Esophagus muscularis mucosa (tissue), 4 donors: ENCODE measurements at regions not wholly inside any gene's neighbourhood (a gene's known extent, or its start where the extent isn't known, plus 50 kb on each side); places are given as distances from the start of the nearest gene placed in this dataset.

Source experiments
- DNase-seq: peaks from one replicate; pipeline ENCODE4 v3.0.0-alpha.2; 2017; ENCODE audit errors: extremely low spot score
- H3K27ac ChIP-seq, 4 donors: fragments of 200-600 bp; sonication (generic); replicated peaks in 1 of 4; 1 replicate in 3 of 4; 2 replicates in 1 of 4; pipeline ENCODE4 v1.5.1; 2016 to 2019; ENCODE audit warnings: mild to moderate bottlenecking in 1 of 4
- H3K27me3 ChIP-seq, 4 donors: fragments of 200-600 bp; sonication (generic); one replicate each; pipeline versions ENCODE4 v1.5.1 to v1.6.0; 2016 to 2019
- H3K36me3 ChIP-seq, 4 donors: fragments of 200-600 bp; sonication (generic); one replicate each; pipeline ENCODE4 v1.5.1; 2016 to 2019
- H3K4me1 ChIP-seq, 4 donors: fragments of 200-600 bp; sonication (generic); one replicate each; pipeline ENCODE4 v1.5.1; 2016 to 2019
- H3K4me3 ChIP-seq, 4 donors: fragments of 200-600 bp; sonication (generic); 1 replicate in 2 of 4; 2 replicates in 2 of 4; pipeline ENCODE4 v1.5.1; 2016 to 2019; ENCODE audit warnings: mild to moderate bottlenecking in 4 of 4, moderate library complexity in 1 of 4
- H3K9me3 ChIP-seq, 4 donors: fragments of 200-600 bp; sonication (generic); 1 replicate in 3 of 4; 2 replicates in 1 of 4; pipeline ENCODE4 v1.5.1; 2016 to 2019
- CTCF ChIP-seq, 3 experiments: fragments of 200-600 bp in 2 of 3; fragments of 450-650 bp in 1 of 3; sonication (generic) in 2 of 3; IDR thresholded peaks; one replicate each; pipeline ENCODE4 v1.5.1; 2017 to 2019; ENCODE audit warnings: antibody characterized with exemption in 3 of 3, mild to moderate bottlenecking in 2 of 3, moderate library complexity in 1 of 3
- EP300 ChIP-seq: sonication (generic); formaldehyde crosslinking; IDR thresholded peaks from one replicate; pipeline ENCODE4 v1.6.1; 2017; ENCODE audit warnings: antibody characterized with exemption
- POLR2A ChIP-seq: fragments of 450-650 bp; IDR thresholded peaks from one replicate; pipeline ENCODE4 v1.6.1; 2017; ENCODE audit warnings: antibody characterized with exemption, moderate library complexity, mild to moderate bottlenecking, low read depth
- POLR2AphosphoS5 ChIP-seq, 2 donors: sonication (generic); formaldehyde crosslinking; IDR thresholded peaks; one replicate each; pipeline ENCODE4 v1.6.1; 2017; ENCODE audit warnings: antibody characterized with exemption in 2 of 2
- WGBS: methylation state at CpG from one replicate; pipeline ENCODE4 v1.1.5; 2018; 5-methylcytosine and 5-hydroxymethylcytosine counted together
- intact Hi-C: fragments of 100-400 bp; cut with DNase I; formaldehyde crosslinking; loops from one replicate; pipeline ENCODE4 v1.15.1; 2023

- WGBS: 92% methylated on average over 2 of the region's 2 CpGs
- no peak overlapping the region for H3K27ac ChIP-seq
- H3K4me3 ChIP-seq: no peak overlapping the region
- no peak for DNase-seq
- no peak for TF ChIP-seq POLR2A
- no peak for TF ChIP-seq EP300
- no peak for TF ChIP-seq POLR2AphosphoS5 (IDR thresholded peaks at IDR 0.05)
- TF ChIP-seq CTCF (IDR thresholded peaks at IDR 0.05): no peak
- H3K9me3 ChIP-seq: no peaks in the 10 kb centered on the region
- intact Hi-C loops: no loop called here
- peaks cover 0 to 29% (median 5%) of the 10 kb centered on the region in 4 donors for H3K4me1 ChIP-seq
- H3K27me3 ChIP-seq: no peaks in the 10 kb centered on the region
- no peaks in the 10 kb centered on the region for H3K36me3 ChIP-seq
Observed at GRCh38 chr15:39272901-39273300, 308.0 kb upstream of the THBS1 start.

DNA sequence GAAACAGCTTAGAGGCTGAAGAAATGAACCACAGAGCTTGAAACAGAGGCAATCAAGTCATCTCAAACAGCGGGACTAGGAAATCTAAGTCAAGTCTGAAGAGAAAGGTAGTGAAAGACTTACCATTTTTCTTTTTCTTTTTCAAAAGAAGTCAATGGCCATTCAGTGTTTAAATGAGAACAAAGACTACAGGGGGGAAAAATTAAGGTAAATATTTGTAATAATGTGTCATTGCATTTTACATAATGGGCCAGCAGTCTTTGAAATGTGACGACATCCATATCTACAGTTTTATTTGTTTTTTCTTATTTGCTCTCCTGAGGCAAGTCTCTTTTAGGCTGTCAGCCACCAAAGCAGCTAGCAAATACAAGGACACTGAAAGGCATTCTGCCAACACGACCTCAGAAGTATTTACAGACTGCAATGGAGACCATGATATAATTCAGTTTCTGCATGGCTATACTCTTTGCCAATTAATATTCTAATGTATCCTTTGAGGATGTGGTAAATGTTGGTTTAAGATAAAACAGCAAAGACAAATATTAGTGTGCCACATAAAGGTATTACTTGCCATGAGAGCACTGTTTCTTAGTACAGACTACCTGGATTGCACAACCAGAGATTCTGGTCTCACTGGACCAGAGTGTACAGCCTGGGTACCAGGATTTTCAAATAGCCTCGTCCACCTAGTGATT is 307.0 kb upstream of the THBS1 start:
- 65% methylated on average over 4 of the region's 4 CpGs for WGBS
- intact Hi-C loops: no loop called here
- H3K4me3 ChIP-seq: no peak overlapping the region
- no peaks in the 10 kb centered on the region for H3K27me3 ChIP-seq
- DNase-seq: no peak
- H3K36me3 ChIP-seq: no peaks in the 10 kb centered on the region
- TF ChIP-seq EP300 (no peak), CTCF (IDR thresholded peaks at IDR 0.05) (no peak), POLR2A (no peak), POLR2AphosphoS5 (IDR thresholded peaks at IDR 0.05) (no peak)
- H3K4me1 ChIP-seq: peaks cover 0 to 29% (median 5%) of the 10 kb centered on the region in 4 donors
- no peak overlapping the region for H3K27ac ChIP-seq
- no peaks in the 10 kb centered on the region for H3K9me3 ChIP-seq

- no peak for TF ChIP-seq POLR2AphosphoS5 (IDR thresholded peaks at IDR 0.05)
- TF ChIP-seq CTCF (IDR thresholded peaks at IDR 0.05): no peak
- TF ChIP-seq EP300: no peak
- TF ChIP-seq POLR2A: no peak
- Histone ChIP-seq H3K9me3 (no peaks in the 10 kb centered on the region), H3K36me3 (no peaks in the 10 kb centered on the region), H3K27me3 (no peaks in the 10 kb centered on the region), H3K4me1 (peaks cover 0 to 19% (median 5%) of the 10 kb centered on the region in 4 donors), H3K4me3 (no peak overlapping the region), H3K27ac (no peak overlapping the region)
- intact Hi-C loops: no loop called here
- 90% methylated on average over 3 of the region's 3 CpGs for WGBS
- DNase-seq: no peak
Observed at GRCh38 chr15:39275066-39275465, 305.8 kb upstream of the THBS1 start.

GRCh38 chr15:39279311-39279710 is 301.6 kb upstream of the THBS1 start:
- no peak overlapping the region for H3K27ac ChIP-seq
- H3K4me3 ChIP-seq: no peak overlapping the region
- DNase-seq: no peak
- no peaks in the 10 kb centered on the region for H3K36me3 ChIP-seq
- peaks cover 0 to 4% (median 0%) of the 10 kb centered on the region in 4 donors for H3K9me3 ChIP-seq
- no peak for TF ChIP-seq POLR2A
- TF ChIP-seq POLR2AphosphoS5 (IDR thresholded peaks at IDR 0.05): no peak
- TF ChIP-seq CTCF (IDR thresholded peaks at IDR 0.05): no peak
- TF ChIP-seq EP300: no peak
- H3K4me1 ChIP-seq: peaks cover 0 to under 1% (median 0%) of the 10 kb centered on the region in 4 donors
- no peaks in the 10 kb centered on the region for H3K27me3 ChIP-seq
- intact Hi-C loops: no loop called here
- 78% methylated on average over 3 of the region's 3 CpGs for WGBS

DNA sequence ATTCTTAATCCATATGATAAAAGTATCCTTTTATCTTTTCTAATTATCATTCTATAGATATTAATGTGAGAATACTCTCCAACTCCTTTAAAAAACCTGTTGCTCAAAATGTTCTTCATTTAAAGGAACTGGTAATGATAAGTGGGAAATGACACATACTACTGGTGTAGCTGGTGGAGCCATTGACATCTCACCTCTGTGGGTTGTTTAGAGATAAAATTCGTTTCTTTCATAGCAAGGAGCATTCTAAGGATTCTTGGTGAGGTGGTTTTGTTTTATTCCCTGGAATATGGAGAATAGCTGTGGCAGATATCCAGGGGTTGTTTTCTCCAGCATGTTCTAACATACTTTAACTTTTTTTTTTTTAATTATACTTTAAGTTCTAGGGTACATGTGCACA is 299.8 kb upstream of the THBS1 start:
- intact Hi-C loops: no loop called here
- 48% methylated on average over 1 of the region's 1 CpG for WGBS

More for the DNA sequence above, 299.8 kb upstream of the THBS1 start:
- Histone ChIP-seq H3K4me3 (no peak overlapping the region), H3K36me3 (no peaks in the 10 kb centered on the region), H3K27ac (no peak overlapping the region), H3K4me1 (peaks cover 0 to 14% (median 3%) of the 10 kb centered on the region in 4 donors), H3K9me3 (peaks cover 0 to 4% (median 0%) of the 10 kb centered on the region in 4 donors), H3K27me3 (no peaks in the 10 kb centered on the region)
- TF ChIP-seq EP300 (no peak), CTCF (IDR thresholded peaks at IDR 0.05) (no peak), POLR2AphosphoS5 (IDR thresholded peaks at IDR 0.05) (no peak), POLR2A (no peak)
- no peak for DNase-seq
